ENCODE measurements at regions not wholly inside any gene's neighbourhood (a gene's known extent, or its start where the extent isn't known, plus 50 kb on each side); places are given as distances from the start of the nearest gene placed in this dataset.

DNA sequence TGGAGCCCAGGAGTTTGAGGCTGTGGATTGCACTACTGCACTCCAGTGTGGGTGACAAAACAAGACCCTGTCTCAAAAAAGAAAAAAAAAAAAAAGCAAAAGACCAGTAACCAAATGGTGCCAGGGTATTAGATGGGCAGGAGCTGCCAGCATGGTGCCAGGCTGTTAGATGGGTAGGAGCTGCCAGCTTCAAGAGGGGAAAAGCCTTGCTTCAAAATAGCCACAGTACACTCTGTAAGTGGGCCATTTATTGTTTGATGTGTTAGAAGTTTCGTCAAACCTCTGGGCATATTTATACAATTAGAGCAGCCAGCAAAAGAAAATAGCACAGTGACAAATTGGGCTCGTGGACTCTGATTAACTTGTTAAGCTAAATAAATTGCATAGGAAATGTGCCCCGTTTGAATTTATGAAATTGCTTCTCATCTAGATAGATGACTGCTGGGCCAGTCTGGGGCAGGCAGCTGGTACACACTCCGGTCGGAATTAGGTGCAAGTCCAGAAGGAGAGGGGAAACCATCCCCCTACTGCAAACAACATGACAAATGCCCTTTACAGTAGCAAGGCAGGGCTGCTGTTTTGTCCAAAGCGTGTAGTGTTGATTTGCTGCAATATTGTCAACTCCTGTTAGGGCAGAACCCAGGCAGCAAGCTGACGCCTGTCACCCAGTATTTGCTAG is 126.3 kb upstream of the IRX3 start:
- Histone ChIP-seq H3K4me3 (no peak overlapping the region), H3K36me3 (ENCODE audit: control insufficient read depth in 4 of 4, insufficient read depth in 4 of 4, low read length in 4 of 4) (no peaks in the 10 kb centered on the region), H3K27me3 (ENCODE audit: control insufficient read depth in 3 of 3, insufficient read depth in 3 of 3, low read length in 2 of 3) (peaks cover 0 to 17% (median 5%) of the 10 kb centered on the region in 3 donors), H3K9me3 (ENCODE audit: control insufficient read depth in 4 of 4, insufficient read depth in 3 of 4, low read length in 3 of 4) (peaks cover 0 to 7% (median 0%) of the 10 kb centered on the region in 4 donors), H3K4me1 (ENCODE audit: control insufficient read depth in 5 of 5, insufficient read depth in 5 of 5, low read length in 5 of 5) (peaks cover 0 to 14% (median 9%) of the 10 kb centered on the region in 5 donors), H3K27ac (ENCODE audit: low read depth in 1 of 2, low read length in 1 of 2) (peak overlapping the region in 1 of 2 donors; percentile 38), H3K9ac (ENCODE audit: insufficient read depth in 1 of 2, low read length in 2 of 2) (no peak overlapping the region)
- no peak for TF ChIP-seq CTCF (IDR thresholded peaks at IDR 0.05; ENCODE audit: control extremely low read depth, extremely low read depth)
- no peak for DNase-seq
- no peak for ATAC-seq (ENCODE audit: insufficient read depth, low FRiP score)
- WGBS, 2 donors: 38 to 71% methylated on average over 7 of the region's 7 CpGs

DNA sequence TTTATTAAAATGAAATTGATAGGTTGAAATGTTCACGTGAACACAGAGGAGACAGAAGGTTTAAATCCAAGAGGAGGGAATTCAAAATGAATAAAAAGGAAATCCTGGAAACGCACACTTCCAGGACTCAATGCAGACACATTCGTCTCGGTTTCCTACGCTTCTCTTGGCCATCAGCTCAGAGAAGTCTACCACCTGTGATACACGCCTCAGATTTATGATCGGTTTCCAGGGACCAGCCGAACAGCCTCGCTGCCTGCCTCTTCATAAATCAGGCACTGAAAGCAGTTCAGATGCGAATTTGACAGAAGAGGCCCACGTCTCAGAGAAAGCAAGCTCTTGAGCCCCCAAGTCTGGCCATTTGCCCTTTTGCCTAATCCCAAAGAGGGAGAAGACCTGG is 125.5 kb upstream of the IRX3 start:
- H3K4me3 ChIP-seq: no peak overlapping the region
- no peak for TF ChIP-seq CTCF (IDR thresholded peaks at IDR 0.05; ENCODE audit: control extremely low read depth, extremely low read depth)
- H3K9ac ChIP-seq (ENCODE audit: insufficient read depth in 1 of 2, low read length in 2 of 2): no peak overlapping the region
- peaks cover 0 to 7% (median 0%) of the 10 kb centered on the region in 4 donors for H3K9me3 ChIP-seq (ENCODE audit: control insufficient read depth in 4 of 4, insufficient read depth in 3 of 4, low read length in 3 of 4)
- no peak for DNase-seq
- peaks cover 0 to 14% (median 9%) of the 10 kb centered on the region in 5 donors for H3K4me1 ChIP-seq (ENCODE audit: control insufficient read depth in 5 of 5, insufficient read depth in 5 of 5, low read length in 5 of 5)
- no peaks in the 10 kb centered on the region for H3K36me3 ChIP-seq (ENCODE audit: control insufficient read depth in 4 of 4, insufficient read depth in 4 of 4, low read length in 4 of 4)
- peaks cover 0 to 17% (median 5%) of the 10 kb centered on the region in 3 donors for H3K27me3 ChIP-seq (ENCODE audit: control insufficient read depth in 3 of 3, insufficient read depth in 3 of 3, low read length in 2 of 3)
- no peak overlapping the region for H3K27ac ChIP-seq (ENCODE audit: low read depth in 1 of 2, low read length in 1 of 2)
- no peak for ATAC-seq (ENCODE audit: insufficient read depth, low FRiP score)
- WGBS, 2 donors: 8 to 26% methylated on average over 11 of the region's 11 CpGs

DNA sequence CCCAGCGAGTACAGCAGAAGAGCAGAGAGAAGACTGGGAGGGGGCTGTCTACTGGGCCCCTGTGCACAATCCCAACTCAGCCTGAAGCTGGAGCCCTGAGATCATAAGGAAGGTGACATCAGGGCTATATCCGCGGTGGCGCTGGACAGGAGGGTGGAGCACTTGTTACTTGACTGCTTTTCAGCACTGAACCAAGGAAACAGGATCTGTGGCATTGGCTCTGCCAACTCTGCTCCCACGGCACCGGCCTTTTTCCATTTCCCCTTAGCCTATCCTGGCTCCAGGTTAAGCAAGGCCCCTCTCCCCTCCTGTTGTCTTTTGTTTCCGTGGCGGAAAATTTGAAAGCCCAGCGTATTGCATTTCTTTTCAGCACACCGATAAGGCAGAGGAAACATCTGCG is 125.0 kb upstream of the IRX3 start:
- no peak for TF ChIP-seq CTCF (IDR thresholded peaks at IDR 0.05; ENCODE audit: control extremely low read depth, extremely low read depth)
- Histone ChIP-seq H3K4me3 (no peak overlapping the region), H3K9ac (ENCODE audit: insufficient read depth in 1 of 2, low read length in 2 of 2) (no peak overlapping the region), H3K36me3 (ENCODE audit: control insufficient read depth in 4 of 4, insufficient read depth in 4 of 4, low read length in 4 of 4) (no peaks in the 10 kb centered on the region), H3K4me1 (ENCODE audit: control insufficient read depth in 5 of 5, insufficient read depth in 5 of 5, low read length in 5 of 5) (peaks cover 0 to 14% (median 9%) of the 10 kb centered on the region in 5 donors), H3K27me3 (ENCODE audit: control insufficient read depth in 3 of 3, insufficient read depth in 3 of 3, low read length in 2 of 3) (peaks cover 0 to 17% (median 5%) of the 10 kb centered on the region in 3 donors), H3K9me3 (ENCODE audit: control insufficient read depth in 4 of 4, insufficient read depth in 3 of 4, low read length in 3 of 4) (peaks cover 0 to 7% (median 0%) of the 10 kb centered on the region in 4 donors), H3K27ac (ENCODE audit: low read depth in 1 of 2, low read length in 1 of 2) (no peak overlapping the region)
- peak in 2 of 3 donors; percentile 20 to 39 for DNase-seq
- 9 to 16% methylated on average over 11 of the region's 11 CpGs for WGBS, 2 donors
- ATAC-seq (ENCODE audit: insufficient read depth, low FRiP score): no peak
